Eye (tissue), 1 donor: ENCODE measurements at regions not wholly inside any gene's neighbourhood (a gene's known extent, or its start where the extent isn't known, plus 50 kb on each side); places are given as distances from the start of the nearest gene placed in this dataset.

Experiments
- DNase-seq: peaks from one replicate; pipeline ENCODE4 v3.0.0-alpha.2; 2015

DNA sequence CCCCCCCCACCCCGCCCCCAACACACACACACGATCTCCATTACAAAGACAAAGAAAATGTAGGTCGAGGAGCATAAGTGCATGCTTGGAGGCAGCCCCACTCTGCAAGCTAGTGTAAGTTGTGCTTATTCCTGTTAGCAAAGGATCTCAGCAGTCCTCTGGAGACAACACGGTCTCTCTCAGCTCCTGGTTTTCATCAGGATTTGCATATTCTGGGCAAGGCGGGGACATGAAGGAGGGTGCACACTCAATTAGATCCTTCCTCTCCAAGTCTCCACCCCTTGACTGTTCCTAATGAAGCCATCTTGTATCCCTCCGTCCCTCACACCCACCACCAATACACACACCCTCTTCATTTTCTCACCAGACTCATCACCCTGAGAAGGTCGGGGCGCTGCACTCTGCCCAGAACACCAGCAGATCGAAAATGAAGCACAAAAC, 63.8 kb downstream of the MRPL46 start:
- peak; percentile 76 for DNase-seq

DNA sequence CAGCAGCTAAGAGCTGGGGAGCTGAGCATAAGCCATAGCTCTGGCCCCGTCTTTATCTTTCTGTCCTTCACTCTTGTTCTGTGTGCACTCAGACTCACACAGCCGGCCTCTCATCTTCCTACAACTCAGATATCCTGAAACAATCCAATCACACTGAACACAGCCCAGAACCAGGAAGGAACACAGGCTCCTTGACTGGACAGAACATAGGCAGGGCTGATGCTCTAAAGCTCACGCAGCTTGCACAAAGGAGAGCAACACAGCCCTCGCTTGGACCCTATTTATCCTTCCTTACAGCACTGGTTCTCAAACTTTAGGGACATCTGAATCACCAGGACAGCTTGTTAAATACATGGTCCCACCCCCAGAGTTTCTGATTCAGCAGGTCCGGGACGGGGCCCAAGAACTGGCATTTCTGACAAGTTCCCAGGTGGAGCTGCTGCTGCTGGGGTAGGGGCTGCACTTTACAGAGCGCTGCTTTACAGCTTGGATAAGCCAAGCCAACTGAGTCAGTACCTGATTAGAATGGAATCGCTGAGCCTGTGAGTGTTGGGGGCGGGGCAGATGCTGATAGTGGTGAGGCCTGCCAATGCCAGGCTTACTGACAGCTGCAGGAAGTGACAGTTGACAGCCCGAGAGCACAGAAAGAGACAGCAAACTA, 65.1 kb downstream of the MRPL46 start:
- peak; percentile 51 for DNase-seq

- DNase-seq = peak; percentile 62
Measured at GRCh38 chr15:88401251-88401995, 65.8 kb downstream of the MRPL46 start.

- DNase-seq = peak; percentile 51
Measured at GRCh38 chr15:88400591-88401250, 66.5 kb downstream of the MRPL46 start.

- DNase-seq = no peak
Measured at GRCh38 chr15:88400084-88400483, 67.1 kb downstream of the MRPL46 start.

- DNase-seq = no peak
Measured at GRCh38 chr15:88399021-88399685, 68.0 kb downstream of the MRPL46 start.

DNA sequence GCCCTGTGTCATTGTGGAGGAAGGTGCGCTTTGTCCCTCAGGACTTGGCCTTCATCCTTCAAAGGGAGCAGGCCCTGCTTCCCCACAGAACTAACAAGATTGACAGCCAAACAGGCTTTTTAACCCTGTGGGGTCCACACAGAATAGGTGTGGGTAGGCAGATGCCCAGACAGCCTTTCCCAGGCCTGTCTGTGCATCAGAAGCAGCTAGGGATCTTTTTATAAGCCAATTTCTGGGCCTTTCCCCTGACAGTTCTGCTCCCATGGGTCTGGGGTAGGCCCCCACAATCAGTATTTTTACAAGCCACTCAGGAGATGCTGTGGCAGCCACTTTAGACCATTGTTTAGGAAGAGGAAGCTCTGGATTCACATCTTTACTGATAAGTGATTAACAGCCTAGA, 69.2 kb downstream of the MRPL46 start:
- DNase-seq = no peak

DNA sequence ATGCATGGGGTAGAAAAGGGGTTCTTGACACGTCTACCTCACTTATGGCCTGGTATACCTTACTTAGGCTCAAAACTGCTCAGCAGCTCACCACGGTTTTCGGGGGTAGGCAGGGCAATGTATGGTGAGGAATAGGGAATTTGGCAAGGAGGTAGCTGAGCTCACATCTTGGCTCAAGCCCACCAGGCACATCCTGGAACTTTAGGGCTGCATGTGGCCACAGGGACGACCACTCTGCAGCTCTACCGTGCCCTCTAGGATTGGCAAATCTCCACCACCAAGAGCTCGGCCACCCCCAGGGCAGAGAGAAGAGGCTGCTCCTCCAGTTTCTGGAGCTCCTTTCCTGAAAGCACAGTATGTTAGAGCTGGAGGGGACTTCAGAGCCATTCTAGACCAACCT, 69.7 kb downstream of the MRPL46 start:
- no peak for DNase-seq

- DNase-seq = peak; percentile 81
Measured at GRCh38 chr15:88395872-88396781, 71.1 kb downstream of the MRPL46 start.

- DNase-seq = no peak
Measured at GRCh38 chr15:88395241-88395640, 71.9 kb downstream of the MRPL46 start.

DNA sequence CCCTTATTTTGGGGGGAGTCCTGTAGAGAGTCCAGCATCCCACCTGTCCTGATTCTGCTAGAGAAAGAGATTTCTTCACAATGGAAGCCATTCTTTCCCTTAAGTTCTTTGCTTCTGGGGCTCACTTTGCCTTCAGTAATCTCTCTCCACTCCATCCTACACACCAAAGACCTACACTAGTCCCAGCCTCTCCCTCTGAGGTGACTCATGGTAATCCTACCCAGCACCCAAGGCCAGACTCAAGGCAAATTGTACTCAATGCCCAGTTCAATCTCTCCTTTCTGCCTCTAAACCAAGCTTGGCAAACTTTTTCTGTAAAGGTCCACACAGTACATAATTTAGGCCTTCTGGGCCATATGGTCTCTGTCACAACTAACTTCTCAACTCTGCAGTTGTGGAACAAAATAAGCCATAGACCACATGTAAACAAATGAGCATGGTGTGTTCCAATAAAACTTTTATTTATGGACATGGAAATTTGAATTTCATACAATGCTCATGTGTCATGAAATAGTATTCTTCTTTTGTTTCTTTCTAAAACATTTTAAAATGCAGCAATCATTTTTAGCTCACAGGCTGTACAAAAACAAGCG, 72.5 kb downstream of the MRPL46 start:
- no peak for DNase-seq

- DNase-seq = no peak
Measured at GRCh38 chr15:88393719-88394519, 73.3 kb downstream of the MRPL46 start.

- DNase-seq = no peak
Measured at GRCh38 chr15:88391700-88392099, 75.5 kb downstream of the MRPL46 start.

- DNase-seq = no peak
Measured at GRCh38 chr15:88391006-88391405, 76.2 kb downstream of the MRPL46 start.

GRCh38 chr15:88390164-88390901, 76.9 kb downstream of the MRPL46 start:
- no peak for DNase-seq

DNA sequence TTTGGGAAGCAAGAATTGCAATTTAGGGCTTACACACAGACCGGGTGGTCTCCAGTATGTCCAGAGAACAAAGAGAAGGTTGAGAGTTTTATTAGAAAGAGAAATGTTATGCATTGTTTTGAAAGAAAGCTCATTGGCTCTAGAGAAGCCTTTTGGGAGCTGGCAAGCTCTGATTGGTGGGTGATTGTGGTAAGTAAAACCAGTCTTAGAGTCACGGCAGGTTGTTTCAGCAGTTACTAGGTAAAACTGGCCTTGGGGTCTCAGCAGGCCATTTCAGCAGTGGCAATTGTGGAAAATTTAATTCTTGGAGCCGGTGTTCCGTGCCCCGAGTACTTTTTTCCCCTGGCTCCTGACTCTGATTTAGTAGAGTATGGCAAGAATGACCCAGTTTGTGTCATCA, 78.1 kb downstream of the MRPL46 start:
- DNase-seq = no peak

DNA sequence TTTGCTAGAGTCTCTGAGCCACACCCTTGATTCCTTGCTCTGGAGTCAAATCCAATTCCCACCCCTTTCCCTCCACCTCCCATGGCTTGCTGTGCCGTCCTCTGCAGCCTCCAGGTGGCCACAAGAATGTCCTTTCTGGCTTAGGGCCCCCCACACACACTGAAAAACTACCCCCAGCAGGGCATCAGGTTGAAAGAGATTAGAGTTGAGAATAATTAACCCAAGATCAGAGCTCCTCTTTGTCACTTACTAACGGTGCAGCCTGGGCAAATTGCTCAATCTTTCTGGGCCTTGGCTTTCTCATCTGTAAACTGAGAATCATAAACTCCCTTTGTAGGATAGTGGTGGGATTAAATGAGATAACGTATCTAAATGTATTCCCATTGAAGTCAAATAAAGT, 78.5 kb downstream of the MRPL46 start:
- DNase-seq = no peak

DNA sequence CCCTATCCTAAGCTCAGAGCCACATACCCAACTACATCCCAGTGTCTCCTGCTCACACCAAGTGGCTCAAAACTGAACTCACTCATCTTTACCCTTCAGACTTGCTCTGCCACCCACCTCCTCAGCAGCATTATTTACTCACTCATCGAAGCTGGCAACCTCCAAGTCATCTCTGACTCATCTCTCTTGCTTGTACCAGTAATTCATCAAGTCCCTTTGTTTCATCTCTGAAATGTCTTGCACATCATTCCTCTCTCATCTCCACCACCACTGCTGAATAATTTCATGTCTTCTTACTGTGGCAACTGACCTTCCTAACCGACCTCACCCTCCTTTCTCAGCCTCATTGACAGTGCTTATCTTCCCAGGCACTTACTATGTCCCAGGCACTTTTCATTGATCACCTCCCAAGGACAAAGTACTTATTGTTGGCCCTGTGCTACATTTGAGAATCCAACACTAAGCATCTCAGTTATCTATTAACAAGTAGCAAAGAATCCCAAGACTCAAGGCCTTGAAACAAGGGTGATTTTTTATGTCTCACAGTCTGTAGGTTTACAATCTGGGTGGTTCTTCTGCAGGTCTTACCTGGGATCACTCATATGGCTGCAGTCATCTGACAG, 82.0 kb downstream of the MRPL46 start:
- no peak for DNase-seq

GRCh38 chr15:88383354-88383753, 83.8 kb downstream of the MRPL46 start:
- DNase-seq = no peak

GRCh38 chr15:88382482-88382983, 84.7 kb downstream of the MRPL46 start:
- no peak for DNase-seq
